Heart left ventricle (tissue), 16 donors: ENCODE measurements at regions not wholly inside any gene's neighbourhood (a gene's known extent, or its start where the extent isn't known, plus 50 kb on each side); places are given as distances from the start of the nearest gene placed in this dataset.

Experiments used
- ATAC-seq, 4 donors: fragments of 200-7000 bp; cut with Tn5 transposase; one replicate each; pipeline ENCODE4 v1.9.1; 2020 to 2022; ENCODE audit warnings: moderate library complexity in 4 of 4, mild to moderate bottlenecking in 3 of 4, moderate number of reproducible peaks in 1 of 4
- DNase-seq, 5 donors: peaks; one replicate each; pipeline ENCODE4 v3.0.0-alpha.2; 2020
- H3K27ac ChIP-seq, 12 donors: fragments of 200-600 bp; sonication (generic) in 4 of 12; one replicate each; pipeline versions ENCODE4 v1.5.0 to v1.8.0; 2016 to 2022; ENCODE audit warnings: mild to moderate bottlenecking in 2 of 12
- H3K27me3 ChIP-seq, 9 donors: fragments of 200-600 bp; sonication (generic) in 2 of 9; one replicate each; pipeline versions ENCODE4 v1.5.1 to v1.8.0; 2016 to 2022; ENCODE audit warnings: mild to moderate bottlenecking in 3 of 9
- H3K36me3 ChIP-seq, 9 donors: fragments of 200-600 bp; sonication (generic) in 2 of 9; one replicate each; pipeline versions ENCODE4 v1.5.0 to v1.8.0; 2018 to 2022; ENCODE audit warnings: mild to moderate bottlenecking in 2 of 9
- H3K4me1 ChIP-seq, 12 donors: fragments of 200-600 bp; sonication (generic) in 4 of 12; one replicate each; pipeline versions ENCODE4 v1.5.0 to v1.8.0; 2016 to 2022; ENCODE audit warnings: mild to moderate bottlenecking in 3 of 12
- H3K4me3 ChIP-seq, 12 donors: fragments of 200-600 bp; sonication (generic) in 4 of 12; one replicate each; pipeline versions ENCODE4 v1.5.0 to v1.8.0; 2017 to 2022; ENCODE audit warnings: mild to moderate bottlenecking in 9 of 12, moderate library complexity in 4 of 12
- H3K9me3 ChIP-seq, 12 donors: fragments of 200-600 bp; sonication (generic) in 4 of 12; one replicate each; pipeline versions ENCODE4 v1.5.0 to v1.8.0; 2016 to 2022; ENCODE audit warnings: mild to moderate bottlenecking in 1 of 12
- POLR2A ChIP-seq, 2 donors: fragments of 450-650 bp; IDR thresholded peaks; one replicate each; pipeline ENCODE4 v1.6.1; 2017; ENCODE audit warnings: antibody characterized with exemption in 2 of 2, mild to moderate bottlenecking in 2 of 2, moderate library complexity in 2 of 2
- WGBS, 4 donors: extraction: QIAGEN DNeasy Blood & Tissue Kit in 2 of 4; methylation state at CpG; one replicate each; pipeline versions ENCODE4 v1.1.5 to v1.1.7; 2013 to 2018; 5-methylcytosine and 5-hydroxymethylcytosine counted together
- intact Hi-C, 10 donors: fragments of 100-400 bp; cut with DNase I; formaldehyde crosslinking; loops; one replicate each; pipeline versions ENCODE4 v1.11.1 to v1.14.2; 2022
- TF ChIP-seq, protein P1 (sequence below), 12 donors: fragments of 200-600 bp; sonication (generic) in 4 of 12; IDR thresholded peaks; one replicate each; pipeline versions ENCODE4 v1.5.0 to v1.8.0; 2018 to 2022; ENCODE audit warnings: antibody characterized with exemption in 12 of 12, mild to moderate bottlenecking in 5 of 12
- donor health status: ischemic (EF 13 %, LVEDD 7.1; RV severe dilation, severe dysfunction).
- donor health status: healthy with polysubstance abuse.
- donor health status: DM: no; HTN: yes; CAD: no.
- donor health status: DM: no; HTN: no; CAD: no.
- donor health status: ischemic (EF 25% LVEDD 6.9; RV normal size, moderate dysfunction).
- donor health status: ischemic (EF 25% LVEDD 5.7; RV mildly dilated, moderate dysfunction).
- donor health status: healthy.
- donor health status: DM: yes; HTN: yes; CAD: no.
- donor health status: ischemic (EF 35%, LVEDD 5.7; RV mildly dilated, moderate dysfunction).
- donor health status: nonischemic (EF 11% LVEDD 7.7; RV severe dilation, severe dysfunction).
- donor health status: DM: yes; HTN: yes; CAD: no.
- donor health status: PGD.
- donor health status: ischemic (EF 29% LVEDD 5.4; RV normal size, mild dysfunction).
- donor health status: nonischemic (EF 23%, LVEDD 6.1; RV moderate dilation, normal function).

DNA sequence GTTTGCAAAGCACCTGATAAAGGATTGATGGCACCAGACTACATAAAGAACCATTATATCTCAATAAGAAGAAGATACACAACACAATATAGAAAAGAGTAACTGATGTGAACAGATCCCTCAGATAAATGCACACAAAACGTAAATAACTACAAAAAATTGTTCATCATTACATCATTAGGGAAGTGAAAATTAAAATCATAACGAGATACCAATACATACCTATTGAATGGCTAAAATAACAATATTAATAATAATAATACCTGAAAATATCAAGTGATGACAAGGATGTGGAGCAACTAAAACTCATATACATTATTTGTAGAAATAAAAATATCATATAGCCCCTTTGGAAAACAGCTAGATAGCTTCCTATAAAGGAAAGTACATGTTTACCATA, 469.5 kb downstream of the DMRTA1 start:
- intact Hi-C loops: no loop called here
- Histone ChIP-seq H3K4me3 (no peak overlapping the region), H3K36me3 (no peaks in the 10 kb centered on the region), H3K27ac (no peak overlapping the region), H3K4me1 (no peaks in the 10 kb centered on the region), H3K9me3 (no peaks in the 10 kb centered on the region), H3K27me3 (no peaks in the 10 kb centered on the region)
- TF ChIP-seq, protein P1, sequence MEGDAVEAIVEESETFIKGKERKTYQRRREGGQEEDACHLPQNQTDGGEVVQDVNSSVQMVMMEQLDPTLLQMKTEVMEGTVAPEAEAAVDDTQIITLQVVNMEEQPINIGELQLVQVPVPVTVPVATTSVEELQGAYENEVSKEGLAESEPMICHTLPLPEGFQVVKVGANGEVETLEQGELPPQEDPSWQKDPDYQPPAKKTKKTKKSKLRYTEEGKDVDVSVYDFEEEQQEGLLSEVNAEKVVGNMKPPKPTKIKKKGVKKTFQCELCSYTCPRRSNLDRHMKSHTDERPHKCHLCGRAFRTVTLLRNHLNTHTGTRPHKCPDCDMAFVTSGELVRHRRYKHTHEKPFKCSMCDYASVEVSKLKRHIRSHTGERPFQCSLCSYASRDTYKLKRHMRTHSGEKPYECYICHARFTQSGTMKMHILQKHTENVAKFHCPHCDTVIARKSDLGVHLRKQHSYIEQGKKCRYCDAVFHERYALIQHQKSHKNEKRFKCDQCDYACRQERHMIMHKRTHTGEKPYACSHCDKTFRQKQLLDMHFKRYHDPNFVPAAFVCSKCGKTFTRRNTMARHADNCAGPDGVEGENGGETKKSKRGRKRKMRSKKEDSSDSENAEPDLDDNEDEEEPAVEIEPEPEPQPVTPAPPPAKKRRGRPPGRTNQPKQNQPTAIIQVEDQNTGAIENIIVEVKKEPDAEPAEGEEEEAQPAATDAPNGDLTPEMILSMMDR (IDR thresholded peaks at IDR 0.05): no peak
- TF ChIP-seq POLR2A (IDR thresholded peaks at IDR 0.05): no peak
- 52 to 59% (median 55%) methylated on average over 2 of the region's 2 CpGs for WGBS, 4 donors
- no peak for ATAC-seq
- DNase-seq: no peak

DNA sequence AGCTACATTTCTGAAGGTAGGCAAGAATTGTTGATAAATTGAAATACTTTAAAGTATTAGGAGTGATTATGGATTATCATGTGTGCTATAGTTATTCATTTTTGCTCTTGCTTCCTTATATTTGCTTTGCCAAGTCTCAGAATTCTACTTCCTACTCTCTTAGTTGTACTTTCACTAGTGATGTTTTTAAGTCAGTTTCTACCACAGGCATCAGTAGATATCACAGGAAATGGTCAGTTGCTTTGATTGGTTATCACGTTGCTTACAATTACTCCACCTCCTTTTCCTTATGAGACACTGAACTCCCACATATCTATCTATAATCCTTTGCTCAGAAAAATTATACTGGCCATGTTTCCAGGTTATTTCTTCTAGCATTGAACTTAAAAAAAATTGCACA, 472.8 kb downstream of the DMRTA1 start:
- Histone ChIP-seq H3K9me3 (no peaks in the 10 kb centered on the region), H3K36me3 (no peaks in the 10 kb centered on the region), H3K4me1 (no peaks in the 10 kb centered on the region), H3K4me3 (no peak overlapping the region), H3K27ac (no peak overlapping the region), H3K27me3 (no peaks in the 10 kb centered on the region)
- intact Hi-C loops: no loop called here
- TF ChIP-seq, protein P1 (IDR thresholded peaks at IDR 0.05): no peak
- TF ChIP-seq POLR2A (IDR thresholded peaks at IDR 0.05): no peak
- 32 to 54% (median 47%) methylated on average over 1 of the region's 1 CpG for WGBS, 4 donors
- DNase-seq (no peak), ATAC-seq (no peak)

DNA sequence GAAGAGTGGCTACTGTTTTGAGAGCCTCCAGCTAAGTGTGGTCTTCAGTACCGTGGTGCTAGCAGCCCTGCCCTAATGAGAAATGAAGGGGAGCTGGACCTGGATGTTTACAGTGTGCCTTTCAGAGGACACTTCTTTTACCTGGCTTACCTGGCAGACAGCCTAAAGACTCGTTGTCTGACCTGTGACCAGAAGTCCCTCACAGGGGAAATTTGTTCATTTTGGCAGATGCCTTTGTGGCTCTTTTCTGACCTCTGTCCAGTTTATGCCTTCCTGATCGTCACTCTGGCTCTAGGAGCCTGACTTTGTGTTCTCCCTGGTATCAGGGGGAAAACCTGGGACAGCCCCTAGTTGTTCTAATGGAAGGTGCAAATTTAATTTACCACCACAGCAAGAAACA, 475.1 kb downstream of the DMRTA1 start:
- intact Hi-C loops: no loop called here
- DNase-seq (no peak), ATAC-seq (no peak)
- no peaks in the 10 kb centered on the region for H3K36me3 ChIP-seq
- no peaks in the 10 kb centered on the region for H3K9me3 ChIP-seq
- no peaks in the 10 kb centered on the region for H3K27me3 ChIP-seq
- no peak overlapping the region for H3K4me3 ChIP-seq
- 49 to 63% (median 55%) methylated on average over 3 of the region's 3 CpGs for WGBS, 4 donors
- TF ChIP-seq POLR2A (IDR thresholded peaks at IDR 0.05): no peak
- TF ChIP-seq, protein P1 (IDR thresholded peaks at IDR 0.05): no peak
- H3K27ac ChIP-seq: no peak overlapping the region
- no peaks in the 10 kb centered on the region for H3K4me1 ChIP-seq

DNA sequence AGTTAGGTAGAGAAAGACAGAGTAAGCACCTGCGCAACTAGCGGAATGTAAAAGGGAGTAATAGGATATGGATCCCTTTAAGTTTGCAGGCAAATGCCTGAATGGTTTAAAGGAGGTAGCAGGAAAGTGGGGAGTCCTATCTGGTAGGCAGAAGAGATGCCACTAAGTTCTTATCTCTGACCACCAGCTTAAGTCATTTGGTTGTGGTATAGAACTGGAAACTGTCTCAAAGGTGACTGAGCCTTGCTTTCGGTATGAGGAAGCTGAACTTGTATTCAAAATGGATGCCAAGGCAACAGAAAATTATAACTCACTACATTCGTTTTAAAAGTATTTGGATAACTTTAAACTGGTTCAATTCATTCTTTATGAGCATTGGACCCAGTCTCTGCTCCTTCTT, 475.6 kb downstream of the DMRTA1 start:
- no peak overlapping the region for H3K4me3 ChIP-seq
- WGBS, 4 donors: 76 to 82% (median 79%) methylated on average over 4 of the region's 4 CpGs
- ATAC-seq (no peak), DNase-seq (no peak)
- no peak overlapping the region for H3K27ac ChIP-seq
- H3K4me1 ChIP-seq: no peaks in the 10 kb centered on the region
- no peaks in the 10 kb centered on the region for H3K27me3 ChIP-seq
- intact Hi-C loops: no loop called here
- no peak for TF ChIP-seq POLR2A (IDR thresholded peaks at IDR 0.05)
- TF ChIP-seq, protein P1 (IDR thresholded peaks at IDR 0.05): no peak
- H3K9me3 ChIP-seq: no peaks in the 10 kb centered on the region
- H3K36me3 ChIP-seq: no peaks in the 10 kb centered on the region
